Muscle of leg (tissue), 3 donors: ENCODE measurements at regions not wholly inside any gene's neighbourhood (a gene's known extent, or its start where the extent isn't known, plus 50 kb on each side); places are given as distances from the start of the nearest gene placed in this dataset.
"Not testable (repeated sequence)": the region's sequence is repeated elsewhere in the genome, so short reads cannot be mapped to it uniquely, and the experiment has no call there.

Experiments
- DNase-seq: peaks from one replicate; pipeline ENCODE4 v3.0.0; 2013
- H3K27ac ChIP-seq: one replicate; pipeline ENCODE4 v1.5.1; 2013; ENCODE audit warnings: mild to moderate bottlenecking, low read length, control low read depth
- H3K27me3 ChIP-seq: one replicate; pipeline ENCODE4 v1.6.1; 2013; ENCODE audit warnings: low read length; ENCODE audit not compliant: control insufficient read depth, insufficient read depth
- H3K36me3 ChIP-seq: one replicate; pipeline ENCODE4 v1.6.1; 2013; ENCODE audit warnings: low read length; ENCODE audit not compliant: control insufficient read depth, insufficient read depth
- H3K4me1 ChIP-seq: one replicate; pipeline ENCODE4 v1.6.1; 2013; ENCODE audit warnings: low read length; ENCODE audit not compliant: control insufficient read depth, insufficient read depth
- H3K4me3 ChIP-seq: one replicate; pipeline ENCODE4 v1.5.1; 2013; ENCODE audit warnings: low read length, control low read depth
- H3K9me3 ChIP-seq: replicated peaks from 2 replicates; pipeline ENCODE4 v1.6.1; 2013; ENCODE audit warnings: low read depth, low read length; ENCODE audit not compliant: control insufficient read depth
- WGBS: methylation state at CpG from one replicate; pipeline ENCODE4 v1.1.5; 2013; ENCODE audit warnings: missing lambda C conversion rate; ENCODE audit not compliant: insufficient coverage; 5-methylcytosine and 5-hydroxymethylcytosine counted together

GRCh38 chr21:9883571-9884282 lies 637.7 kb upstream of the TPTE start:
- not testable (repeated sequence) for H3K27ac ChIP-seq, H3K36me3 ChIP-seq, DNase-seq, H3K4me3 ChIP-seq, H3K27me3 ChIP-seq, H3K4me1 ChIP-seq
- WGBS, result 68% methylated on average over 2 of the region's 2 CpGs
- H3K9me3 ChIP-seq, result peaks cover 34% of the 10 kb centered on the region

DNA sequence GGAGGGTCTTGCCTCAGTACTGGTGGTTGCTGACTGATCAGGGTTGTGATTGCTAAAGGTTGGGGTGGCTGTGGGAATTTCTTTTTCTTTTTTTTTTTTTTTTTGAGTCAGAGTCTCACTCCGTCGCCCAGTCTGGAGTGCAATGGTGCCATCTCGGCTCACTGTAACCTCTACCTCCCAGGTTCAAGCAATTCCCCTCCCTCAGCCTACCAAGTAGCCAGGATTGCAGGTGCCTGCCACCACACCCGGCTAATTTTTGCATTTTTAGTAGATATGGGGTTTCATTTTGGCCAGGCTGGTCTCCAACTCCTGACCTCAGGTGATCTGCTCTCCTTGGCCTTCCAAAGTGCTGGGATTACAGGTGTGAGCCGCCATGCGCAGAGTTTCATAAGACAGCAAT lies 632.9 kb upstream of the TPTE start:
- not testable (repeated sequence) for H3K36me3 ChIP-seq, H3K4me1 ChIP-seq, H3K9me3 ChIP-seq, H3K27me3 ChIP-seq, H3K27ac ChIP-seq, DNase-seq, H3K4me3 ChIP-seq
- WGBS, result no CpG with 5 or more reads among the region's 6 CpGs

GRCh38 chr21:9903579-9903978 lies 617.8 kb upstream of the TPTE start:
- not testable (repeated sequence) for H3K4me1 ChIP-seq, H3K36me3 ChIP-seq, H3K27me3 ChIP-seq, H3K27ac ChIP-seq, H3K4me3 ChIP-seq, DNase-seq
- H3K9me3 ChIP-seq, result peaks cover 18% of the 10 kb centered on the region
- 96% methylated on average over 2 of the region's 3 CpGs for WGBS

- H3K9me3 ChIP-seq, H3K4me1 ChIP-seq, H3K36me3 ChIP-seq, H3K27me3 ChIP-seq, DNase-seq, H3K27ac ChIP-seq, H3K4me3 ChIP-seq: not testable (repeated sequence)
- 50% methylated on average over 2 of the region's 5 CpGs for WGBS
Measured at GRCh38 chr21:9914135-9914534, 607.2 kb upstream of the TPTE start.

GRCh38 chr21:9919446-9919845 lies 601.9 kb upstream of the TPTE start:
- not testable (repeated sequence) for DNase-seq, H3K4me1 ChIP-seq, H3K9me3 ChIP-seq, H3K36me3 ChIP-seq, H3K27ac ChIP-seq, H3K4me3 ChIP-seq, H3K27me3 ChIP-seq
- WGBS, result no CpG with 5 or more reads among the region's 1 CpG

DNA sequence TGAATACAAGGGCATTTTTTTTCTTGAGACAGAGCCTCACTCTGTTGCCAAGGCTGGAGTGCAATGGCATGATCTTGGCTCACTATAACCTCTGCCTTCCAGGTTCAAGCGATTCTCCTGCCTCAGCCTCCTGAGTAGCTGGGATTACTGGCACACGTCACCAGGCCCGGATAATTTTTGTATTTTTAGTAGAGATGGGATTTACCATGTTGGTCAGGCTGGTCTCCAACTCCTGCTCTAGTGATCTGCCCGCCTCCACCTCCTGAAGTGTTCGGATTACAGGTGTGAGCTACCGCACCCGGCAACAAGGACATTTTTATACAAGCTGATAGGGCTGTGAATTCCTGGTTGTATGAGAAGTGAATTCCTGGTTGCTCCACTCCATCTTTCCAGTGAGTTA lies 577.7 kb upstream of the TPTE start:
- peaks cover 20% of the 10 kb centered on the region for H3K9me3 ChIP-seq
- not testable (repeated sequence) for H3K4me3 ChIP-seq, H3K4me1 ChIP-seq, H3K36me3 ChIP-seq, DNase-seq, H3K27me3 ChIP-seq, H3K27ac ChIP-seq
- WGBS, result 77% methylated on average over 7 of the region's 7 CpGs

- not testable (repeated sequence) for H3K27ac ChIP-seq, H3K27me3 ChIP-seq, H3K4me3 ChIP-seq, H3K36me3 ChIP-seq, H3K4me1 ChIP-seq, DNase-seq
- no CpG with 5 or more reads among the region's 1 CpG for WGBS
- peaks cover 29% of the 10 kb centered on the region for H3K9me3 ChIP-seq
Measured at GRCh38 chr21:9946057-9946456, 575.3 kb upstream of the TPTE start.

DNA sequence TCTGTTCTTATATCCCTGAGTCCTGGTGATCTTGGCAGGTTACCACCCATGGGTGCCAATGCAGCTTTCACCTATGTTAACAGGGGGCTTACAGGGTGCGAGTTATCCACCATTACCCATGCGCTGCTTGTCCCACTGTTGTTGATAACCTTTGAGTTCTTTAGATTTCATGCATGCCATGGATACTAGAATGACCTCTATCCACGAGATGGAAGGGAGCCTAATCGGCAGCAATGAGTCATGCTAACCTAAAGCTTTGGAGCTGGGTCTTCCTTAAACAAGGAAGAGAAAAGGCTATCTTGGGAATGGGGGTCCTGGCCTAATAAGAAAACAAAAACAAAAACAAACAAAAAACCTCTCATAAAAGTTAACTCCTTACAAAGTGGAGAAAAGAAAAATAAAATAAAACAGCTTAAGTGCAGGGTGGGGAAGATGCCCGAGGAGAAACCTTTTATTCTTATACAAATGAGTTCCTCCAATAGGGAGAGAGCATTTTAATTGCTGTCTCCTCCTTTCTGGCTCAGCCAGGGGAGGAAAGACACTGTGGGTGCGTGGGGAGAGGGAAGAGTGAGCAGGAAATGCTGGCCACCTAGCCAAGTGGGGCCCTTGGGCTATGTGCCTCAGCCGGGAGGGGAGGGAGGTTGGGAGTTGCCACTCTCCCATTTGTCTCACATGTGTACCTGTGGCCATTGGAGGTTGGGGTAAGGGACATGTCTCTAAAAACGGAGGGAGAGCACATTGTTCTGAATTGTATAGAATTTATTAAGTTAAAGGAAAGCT lies 571.7 kb upstream of the TPTE start:
- 51% methylated on average over 4 of the region's 8 CpGs for WGBS

DNA sequence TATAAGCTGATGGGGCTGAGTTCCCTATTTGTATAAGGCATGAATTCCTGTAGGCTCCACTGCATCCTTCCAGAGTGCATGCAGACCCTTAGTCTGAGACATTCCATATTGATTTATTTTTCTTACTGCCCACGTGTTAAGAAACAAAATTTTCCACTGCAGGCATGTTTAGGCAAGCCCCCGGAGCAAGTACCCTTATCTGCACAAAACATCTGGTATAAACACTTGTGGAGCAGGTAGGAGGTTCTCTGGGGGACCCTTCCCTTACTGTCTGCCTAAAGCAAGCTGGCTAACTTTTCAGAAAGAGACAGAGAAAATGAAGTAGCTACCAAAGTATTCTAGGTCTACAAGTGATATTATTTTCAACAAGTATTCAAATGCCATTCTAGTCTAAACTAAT lies 571.0 kb upstream of the TPTE start:
- peaks cover 20% of the 10 kb centered on the region for H3K9me3 ChIP-seq
- not testable (repeated sequence) for H3K4me1 ChIP-seq, H3K27ac ChIP-seq, H3K36me3 ChIP-seq, H3K4me3 ChIP-seq, DNase-seq, H3K27me3 ChIP-seq
- no CpG with 5 or more reads among the region's 2 CpGs for WGBS

More for the DNA sequence above, 571.7 kb upstream of the TPTE start:
- not testable (repeated sequence) for DNase-seq, H3K27me3 ChIP-seq, H3K36me3 ChIP-seq, H3K4me1 ChIP-seq, H3K4me3 ChIP-seq, H3K27ac ChIP-seq
- peaks cover 24% of the 10 kb centered on the region for H3K9me3 ChIP-seq

GRCh38 chr21:9958791-9959190 lies 562.6 kb upstream of the TPTE start:
- H3K4me3 ChIP-seq, DNase-seq, H3K27me3 ChIP-seq, H3K4me1 ChIP-seq, H3K27ac ChIP-seq, H3K36me3 ChIP-seq: not testable (repeated sequence)
- H3K9me3 ChIP-seq, result peaks cover 22% of the 10 kb centered on the region
